GM23338 (cell line): ENCODE measurements at regions not wholly inside any gene's neighbourhood (a gene's known extent, or its start where the extent isn't known, plus 50 kb on each side); places are given as distances from the start of the nearest gene placed in this dataset.
"Not testable (repeated sequence)": the region's sequence is repeated elsewhere in the genome, so short reads cannot be mapped to it uniquely, and the experiment has no call there.

Experiments used
- ATAC-seq: fragments of 200-7000 bp; cut with Tn5 transposase; 3 replicates; pipeline ENCODE4 v1.9.1; 2020
- DNase-seq: peaks from one replicate; pipeline ENCODE4 v3.0.0-alpha.2; 2015; ENCODE audit warnings: low spot score
- H2AFZ ChIP-seq: fragments of 200-600 bp; sonication (generic); 2 replicates; pipeline ENCODE4 v1.8.0; 2016; ENCODE audit warnings: antibody characterized with exemption, mild to moderate bottlenecking, moderate library complexity
- H3F3A ChIP-seq: fragments of 200-600 bp; sonication (generic); replicated peaks from 2 replicates; pipeline ENCODE4 v1.8.0; 2017; ENCODE audit warnings: antibody characterized with exemption, mixed run types, low read depth
- H3K27ac ChIP-seq: fragments of 200-600 bp; sonication (generic); 2 replicates; pipeline ENCODE4 v1.6.1; 2016; ENCODE audit warnings: low read depth
- H3K27me3 ChIP-seq: fragments of 200-600 bp; sonication (generic); 2 replicates; pipeline ENCODE4 v1.8.0; 2016; ENCODE audit warnings: mild to moderate bottlenecking, mixed run types, moderate library complexity; ENCODE audit not compliant: insufficient read depth
- H3K36me3 ChIP-seq: fragments of 200-600 bp; sonication (generic); 2 replicates; pipeline ENCODE4 v1.8.0; 2016; ENCODE audit warnings: mild to moderate bottlenecking; ENCODE audit not compliant: insufficient read depth
- H3K4me1 ChIP-seq: fragments of 200-600 bp; sonication (generic); 2 replicates; pipeline ENCODE4 v1.8.0; 2016; ENCODE audit warnings: mild to moderate bottlenecking, moderate library complexity; ENCODE audit not compliant: insufficient read depth
- H3K4me2 ChIP-seq: fragments of 200-600 bp; sonication (generic); 2 replicates; pipeline ENCODE4 v1.7.1; 2017; ENCODE audit warnings: mixed run types
- H3K4me3 ChIP-seq: fragments of 200-600 bp; sonication (generic); 2 replicates; pipeline ENCODE4 v1.6.1; 2016; ENCODE audit warnings: mixed run types
- H3K79me2 ChIP-seq: fragments of 200-600 bp; sonication (generic); replicated peaks from 2 replicates; pipeline ENCODE4 v1.8.0; 2017; ENCODE audit warnings: mild to moderate bottlenecking; ENCODE audit not compliant: insufficient read depth
- H3K9me2 ChIP-seq: fragments of 200-600 bp; sonication (generic); 2 replicates; pipeline ENCODE4 v1.8.0; 2017; ENCODE audit not compliant: insufficient read depth
- H4K20me1 ChIP-seq: fragments of 200-600 bp; sonication (generic); replicated peaks from 2 replicates; pipeline ENCODE4 v1.8.0; 2017; ENCODE audit warnings: mild to moderate bottlenecking; ENCODE audit not compliant: insufficient read depth
- H3K27ac Mint-ChIP-seq: 2 replicates; pipeline ENCODE4 v1.8.0; 2020; ENCODE audit warnings: inconsistent platforms, mild to moderate bottlenecking, moderate library complexity, mixed read lengths
- H3K27me3 Mint-ChIP-seq: 3 replicates; pipeline ENCODE4 v1.8.0; 2022; ENCODE audit warnings: low read depth, mild to moderate bottlenecking, moderate library complexity, mixed read lengths, inconsistent platforms; ENCODE audit not compliant: insufficient read depth, poor library complexity
- H3K36me3 Mint-ChIP-seq: 3 replicates; pipeline ENCODE4 v1.8.0; 2021; ENCODE audit warnings: low read depth, mild to moderate bottlenecking, inconsistent platforms, moderate library complexity, mixed read lengths
- H3K4me1 Mint-ChIP-seq: 3 replicates; pipeline ENCODE4 v1.8.0; 2020; ENCODE audit warnings: mild to moderate bottlenecking, inconsistent platforms, mixed read lengths
- H3K4me3 Mint-ChIP-seq: 3 replicates; pipeline ENCODE4 v1.8.0; 2021; ENCODE audit warnings: moderate library complexity, mild to moderate bottlenecking, inconsistent platforms, mixed read lengths
- H3K9me3 Mint-ChIP-seq: 3 replicates; pipeline ENCODE4 v1.8.0; 2020; ENCODE audit warnings: moderate library complexity, mild to moderate bottlenecking, inconsistent platforms, mixed read lengths
- CREB1 ChIP-seq: fragments of 250-450 bp; sonication (Bioruptor Pico); IDR thresholded peaks from 2 replicates; pipeline ENCODE4 v1.5.0; 2020; ENCODE audit warnings: low read depth, mild to moderate bottlenecking, moderate library complexity
- EZH2phosphoT487 ChIP-seq: fragments of 200-600 bp; sonication (generic); IDR thresholded peaks from one replicate; pipeline ENCODE4 v1.8.1; 2018; ENCODE audit warnings: antibody characterized with exemption; ENCODE audit not compliant: unreplicated experiment
- NANOG ChIP-seq: IDR thresholded peaks from 2 replicates; pipeline ENCODE4 v1.6.1; 2016; ENCODE audit warnings: antibody characterized with exemption, borderline replicate concordance
- REST ChIP-seq: IDR thresholded peaks from one replicate; pipeline ENCODE4 v1.6.1; 2018; ENCODE audit warnings: antibody characterized with exemption; ENCODE audit not compliant: unreplicated experiment
- ZNF114 ChIP-seq: fragments of 250-450 bp; sonication (Bioruptor Pico); IDR thresholded peaks from 2 replicates; pipeline ENCODE4 v1.5.0; 2020; ENCODE audit warnings: mild to moderate bottlenecking, moderate library complexity

- peaks cover 11% of the 10 kb centered on the region for H3K4me1 Mint-ChIP-seq
- ATAC-seq (no peak), DNase-seq (no peak)
- H3K27me3 Mint-ChIP-seq = peaks cover 6% of the 10 kb centered on the region
- Histone ChIP-seq H3K4me1 (no peaks in the 10 kb centered on the region), H3K4me2 (no peak overlapping the region), H3K27me3 (no peaks in the 10 kb centered on the region), H3K36me3 (no peaks in the 10 kb centered on the region), H3F3A (no peaks in the 10 kb centered on the region), H3K27ac (no peak overlapping the region), H4K20me1 (no peaks in the 10 kb centered on the region), H3K79me2 (no peaks in the 10 kb centered on the region), H3K4me3 (no peak overlapping the region), H3K9me2 (0 out of 2 replicates have a peak, but pooled peaks cover 5% of the 10 kb centered on the region), H2AFZ (no peak overlapping the region)
- peaks cover 12% of the 10 kb centered on the region; the same call in 2 of the 3 replicates for H3K36me3 Mint-ChIP-seq
- TF ChIP-seq NANOG = no peak
- H3K4me3 Mint-ChIP-seq = no peak overlapping the region
- no peak overlapping the region for H3K27ac Mint-ChIP-seq
- H3K9me3 Mint-ChIP-seq = no peaks in the 10 kb centered on the region
Observed at GRCh38 chr2:16092861-16093638, 152.7 kb downstream of the MYCN start.

- H3K27me3 ChIP-seq = no peaks in the 10 kb centered on the region
- peaks cover 6% of the 10 kb centered on the region for H3K27me3 Mint-ChIP-seq
- no peak overlapping the region for H2AFZ ChIP-seq
- H3K4me1 ChIP-seq = no peaks in the 10 kb centered on the region
- no peak overlapping the region for H3K4me2 ChIP-seq
- no peak for ATAC-seq
- no peak overlapping the region for H3K4me3 ChIP-seq
- no peak overlapping the region for H3K4me3 Mint-ChIP-seq
- H3F3A ChIP-seq = no peaks in the 10 kb centered on the region
- H3K9me3 Mint-ChIP-seq = no peaks in the 10 kb centered on the region
- H3K36me3 ChIP-seq = no peaks in the 10 kb centered on the region
- H3K27ac ChIP-seq = no peak overlapping the region
- peaks cover 11% of the 10 kb centered on the region for H3K4me1 Mint-ChIP-seq
- no peaks in the 10 kb centered on the region for H3K79me2 ChIP-seq
- no peak overlapping the region for H3K27ac Mint-ChIP-seq
- peaks cover 7% of the 10 kb centered on the region; the same call in 1 of the 3 replicates for H3K36me3 Mint-ChIP-seq
- 0 out of 2 replicates have a peak, but pooled peaks cover under 1% of the 10 kb centered on the region for H3K9me2 ChIP-seq
- TF ChIP-seq CREB1 (CRISPR knock-in tag) = no peak
- TF ChIP-seq EZH2phosphoT487 = no peak
- TF ChIP-seq ZNF114 (CRISPR knock-in tag) = no peak
- DNase-seq = no peak
- no peaks in the 10 kb centered on the region for H4K20me1 ChIP-seq
Observed at GRCh38 chr2:16091576-16092282, 151.4 kb downstream of the MYCN start.

GRCh38 chr2:16090650-16091575 lies 150.6 kb downstream of the MYCN start:
- Histone ChIP-seq H3K36me3 (no peaks in the 10 kb centered on the region), H3K79me2 (no peaks in the 10 kb centered on the region), H3K27me3 (no peaks in the 10 kb centered on the region), H2AFZ (no peak overlapping the region), H3K27ac (no peak overlapping the region), H3K4me1 (no peaks in the 10 kb centered on the region), H3K4me3 (no peak overlapping the region), H3F3A (no peaks in the 10 kb centered on the region), H3K4me2 (no peak overlapping the region), H4K20me1 (no peaks in the 10 kb centered on the region), H3K9me2 (no peaks in the 10 kb centered on the region)
- TF ChIP-seq CREB1 (CRISPR knock-in tag) = no peak
- no peak for TF ChIP-seq REST
- TF ChIP-seq ZNF114 (CRISPR knock-in tag) = no peak
- TF ChIP-seq EZH2phosphoT487 = no peak
- ATAC-seq = no peak
- Mint-ChIP-seq H3K27me3 (peaks cover 6% of the 10 kb centered on the region), H3K4me3 (no peak overlapping the region), H3K4me1 (peaks cover 11% of the 10 kb centered on the region), H3K9me3 (no peaks in the 10 kb centered on the region), H3K27ac (no peak overlapping the region), H3K36me3 (peaks cover 7% of the 10 kb centered on the region; the same call in 1 of the 3 replicates)
- DNase-seq = no peak

- not testable (repeated sequence) for DNase-seq, H4K20me1 ChIP-seq, H3K27ac ChIP-seq, H3K9me2 ChIP-seq, H3K4me3 Mint-ChIP-seq, H3K4me1 ChIP-seq, H3K4me2 ChIP-seq, ATAC-seq, H3K4me3 ChIP-seq, H3K36me3 Mint-ChIP-seq, H3K36me3 ChIP-seq, H3K27me3 Mint-ChIP-seq, H3K27me3 ChIP-seq, H3K9me3 Mint-ChIP-seq, H3F3A ChIP-seq, H3K27ac Mint-ChIP-seq, H3K79me2 ChIP-seq, H2AFZ ChIP-seq, H3K4me1 Mint-ChIP-seq
Observed at GRCh38 chr2:16089491-16089890, 149.1 kb downstream of the MYCN start.
